ENCODE measurements at regions not wholly inside any gene's neighbourhood (a gene's known extent, or its start where the extent isn't known, plus 50 kb on each side); places are given as distances from the start of the nearest gene placed in this dataset.

DNA sequence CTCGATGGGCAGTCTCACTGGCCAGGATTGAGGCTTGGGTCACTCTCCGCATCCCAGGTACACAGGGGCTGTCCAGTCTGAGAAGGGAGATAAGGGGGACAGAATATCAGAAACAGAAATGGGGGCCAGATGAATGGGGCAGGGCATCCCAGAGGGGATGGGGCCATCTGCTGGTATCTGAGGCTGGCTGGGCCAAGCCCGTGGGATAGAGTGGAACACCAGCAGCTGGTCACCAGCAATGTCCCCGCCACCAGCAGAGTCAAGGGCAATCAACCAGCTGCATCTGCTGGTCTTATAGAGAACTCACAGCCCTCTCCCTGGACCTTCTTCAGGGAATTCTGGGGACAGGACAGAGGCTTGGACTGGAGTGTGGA, 128.8 kb upstream of the HAAO start:
- TF ChIP-seq, protein P1, sequence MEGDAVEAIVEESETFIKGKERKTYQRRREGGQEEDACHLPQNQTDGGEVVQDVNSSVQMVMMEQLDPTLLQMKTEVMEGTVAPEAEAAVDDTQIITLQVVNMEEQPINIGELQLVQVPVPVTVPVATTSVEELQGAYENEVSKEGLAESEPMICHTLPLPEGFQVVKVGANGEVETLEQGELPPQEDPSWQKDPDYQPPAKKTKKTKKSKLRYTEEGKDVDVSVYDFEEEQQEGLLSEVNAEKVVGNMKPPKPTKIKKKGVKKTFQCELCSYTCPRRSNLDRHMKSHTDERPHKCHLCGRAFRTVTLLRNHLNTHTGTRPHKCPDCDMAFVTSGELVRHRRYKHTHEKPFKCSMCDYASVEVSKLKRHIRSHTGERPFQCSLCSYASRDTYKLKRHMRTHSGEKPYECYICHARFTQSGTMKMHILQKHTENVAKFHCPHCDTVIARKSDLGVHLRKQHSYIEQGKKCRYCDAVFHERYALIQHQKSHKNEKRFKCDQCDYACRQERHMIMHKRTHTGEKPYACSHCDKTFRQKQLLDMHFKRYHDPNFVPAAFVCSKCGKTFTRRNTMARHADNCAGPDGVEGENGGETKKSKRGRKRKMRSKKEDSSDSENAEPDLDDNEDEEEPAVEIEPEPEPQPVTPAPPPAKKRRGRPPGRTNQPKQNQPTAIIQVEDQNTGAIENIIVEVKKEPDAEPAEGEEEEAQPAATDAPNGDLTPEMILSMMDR (IDR thresholded peaks at IDR 0.05; ENCODE audit: insufficient read depth, low read length) = no peak
- TF ChIP-seq, protein P2, sequence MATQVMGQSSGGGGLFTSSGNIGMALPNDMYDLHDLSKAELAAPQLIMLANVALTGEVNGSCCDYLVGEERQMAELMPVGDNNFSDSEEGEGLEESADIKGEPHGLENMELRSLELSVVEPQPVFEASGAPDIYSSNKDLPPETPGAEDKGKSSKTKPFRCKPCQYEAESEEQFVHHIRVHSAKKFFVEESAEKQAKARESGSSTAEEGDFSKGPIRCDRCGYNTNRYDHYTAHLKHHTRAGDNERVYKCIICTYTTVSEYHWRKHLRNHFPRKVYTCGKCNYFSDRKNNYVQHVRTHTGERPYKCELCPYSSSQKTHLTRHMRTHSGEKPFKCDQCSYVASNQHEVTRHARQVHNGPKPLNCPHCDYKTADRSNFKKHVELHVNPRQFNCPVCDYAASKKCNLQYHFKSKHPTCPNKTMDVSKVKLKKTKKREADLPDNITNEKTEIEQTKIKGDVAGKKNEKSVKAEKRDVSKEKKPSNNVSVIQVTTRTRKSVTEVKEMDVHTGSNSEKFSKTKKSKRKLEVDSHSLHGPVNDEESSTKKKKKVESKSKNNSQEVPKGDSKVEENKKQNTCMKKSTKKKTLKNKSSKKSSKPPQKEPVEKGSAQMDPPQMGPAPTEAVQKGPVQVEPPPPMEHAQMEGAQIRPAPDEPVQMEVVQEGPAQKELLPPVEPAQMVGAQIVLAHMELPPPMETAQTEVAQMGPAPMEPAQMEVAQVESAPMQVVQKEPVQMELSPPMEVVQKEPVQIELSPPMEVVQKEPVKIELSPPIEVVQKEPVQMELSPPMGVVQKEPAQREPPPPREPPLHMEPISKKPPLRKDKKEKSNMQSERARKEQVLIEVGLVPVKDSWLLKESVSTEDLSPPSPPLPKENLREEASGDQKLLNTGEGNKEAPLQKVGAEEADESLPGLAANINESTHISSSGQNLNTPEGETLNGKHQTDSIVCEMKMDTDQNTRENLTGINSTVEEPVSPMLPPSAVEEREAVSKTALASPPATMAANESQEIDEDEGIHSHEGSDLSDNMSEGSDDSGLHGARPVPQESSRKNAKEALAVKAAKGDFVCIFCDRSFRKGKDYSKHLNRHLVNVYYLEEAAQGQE (IDR thresholded peaks at IDR 0.05; ENCODE audit: insufficient replicate concordance, low read depth) = no peak
- TF ChIP-seq POLR2AphosphoS5 (IDR thresholded peaks at IDR 0.05; ENCODE audit: low read depth) = no peak
- no peak for TF ChIP-seq SPI1 (IDR thresholded peaks at IDR 0.05; ENCODE audit: borderline replicate concordance, low read depth)
- no peak for TF ChIP-seq GABPA (IDR thresholded peaks at IDR 0.05; ENCODE audit: low read depth)
